ENCODE measurements at regions not wholly inside any gene's neighbourhood (a gene's known extent, or its start where the extent isn't known, plus 50 kb on each side); places are given as distances from the start of the nearest gene placed in this dataset.

DNA sequence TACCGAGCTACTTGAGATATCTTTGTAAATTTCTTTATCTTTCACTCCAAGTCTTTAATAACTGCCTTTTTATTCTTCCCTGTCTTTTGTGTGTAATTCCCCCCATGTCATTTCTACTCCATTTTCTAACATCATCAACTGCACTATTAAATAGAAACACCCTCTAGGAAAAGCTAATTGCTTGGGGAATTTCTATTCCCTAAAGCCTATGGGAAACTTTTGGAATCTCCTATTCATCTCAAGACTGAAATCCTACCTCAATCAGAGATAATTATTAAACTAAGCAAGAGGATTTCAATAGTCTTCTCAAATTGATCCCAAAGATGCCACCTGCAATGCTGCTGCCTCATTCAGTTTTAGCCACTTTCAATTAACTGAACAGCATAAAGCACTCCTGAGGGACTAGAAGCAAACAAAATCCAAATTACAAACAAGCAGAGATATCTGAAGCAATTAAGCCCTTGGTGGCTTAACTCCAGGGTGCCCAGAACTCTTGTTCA, 598.7 kb downstream of the IGSF11 start:
- TF ChIP-seq POLR2A (IDR thresholded peaks at IDR 0.05) (no peak), POLR2AphosphoS5 (IDR thresholded peaks at IDR 0.05) (no peak)
- TF ChIP-seq, protein P1, sequence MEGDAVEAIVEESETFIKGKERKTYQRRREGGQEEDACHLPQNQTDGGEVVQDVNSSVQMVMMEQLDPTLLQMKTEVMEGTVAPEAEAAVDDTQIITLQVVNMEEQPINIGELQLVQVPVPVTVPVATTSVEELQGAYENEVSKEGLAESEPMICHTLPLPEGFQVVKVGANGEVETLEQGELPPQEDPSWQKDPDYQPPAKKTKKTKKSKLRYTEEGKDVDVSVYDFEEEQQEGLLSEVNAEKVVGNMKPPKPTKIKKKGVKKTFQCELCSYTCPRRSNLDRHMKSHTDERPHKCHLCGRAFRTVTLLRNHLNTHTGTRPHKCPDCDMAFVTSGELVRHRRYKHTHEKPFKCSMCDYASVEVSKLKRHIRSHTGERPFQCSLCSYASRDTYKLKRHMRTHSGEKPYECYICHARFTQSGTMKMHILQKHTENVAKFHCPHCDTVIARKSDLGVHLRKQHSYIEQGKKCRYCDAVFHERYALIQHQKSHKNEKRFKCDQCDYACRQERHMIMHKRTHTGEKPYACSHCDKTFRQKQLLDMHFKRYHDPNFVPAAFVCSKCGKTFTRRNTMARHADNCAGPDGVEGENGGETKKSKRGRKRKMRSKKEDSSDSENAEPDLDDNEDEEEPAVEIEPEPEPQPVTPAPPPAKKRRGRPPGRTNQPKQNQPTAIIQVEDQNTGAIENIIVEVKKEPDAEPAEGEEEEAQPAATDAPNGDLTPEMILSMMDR (IDR thresholded peaks at IDR 0.05) = no peak

Measured in transverse colon (tissue), 4 donors.